ENCODE measurements at regions not wholly inside any gene's neighbourhood (a gene's known extent, or its start where the extent isn't known, plus 50 kb on each side); places are given as distances from the start of the nearest gene placed in this dataset.

GRCh38 chr11:112404112-112404511, 143.5 kb upstream of the PLET1 start:
- Histone ChIP-seq H3K4me2 (ENCODE audit: insufficient read depth in 1 of 2, low read depth in 2 of 2, low read length in 2 of 2) (no peak overlapping the region), H3K56ac (replicated peaks; ENCODE audit: insufficient read length, low read depth, low read length) (no peak overlapping the region), H3K18ac (ENCODE audit: extremely low read depth, low read length) (no peak overlapping the region), H3K9ac (replicated peaks in 1 of 4; ENCODE audit: extremely low read depth in 1 of 4, low read depth in 3 of 4, low read length in 3 of 4) (no peak overlapping the region), H2AK5ac (ENCODE audit: low read depth, low read length) (no peak overlapping the region), H3K79me1 (ENCODE audit: low read depth, low read length) (no peaks in the 10 kb centered on the region), H4K20me1 (replicated peaks in 1 of 2; ENCODE audit: control insufficient read depth in 1 of 2, insufficient read depth in 2 of 2, low read length in 2 of 2) (no peaks in the 10 kb centered on the region), H4K5ac (ENCODE audit: insufficient read length, low read depth, low read length) (no peak overlapping the region), H3K4ac (replicated peaks; ENCODE audit: insufficient read length, low read depth, low read length) (no peak overlapping the region), H2BK12ac (ENCODE audit: low read depth, low read length) (no peak overlapping the region), H3K4me3 (ENCODE audit: extremely low read depth in 1 of 4, insufficient read depth in 2 of 4, low read depth in 3 of 4, low read length in 4 of 4) (no peak overlapping the region), H3K14ac (ENCODE audit: insufficient read length) (no peak overlapping the region), H3K27ac (ENCODE audit: low read depth, low read length) (no peak overlapping the region), H3K9me3 (ENCODE audit: insufficient read depth in 2 of 2, low read depth in 1 of 2, low read length in 1 of 2) (no peaks in the 10 kb centered on the region), H4K8ac (ENCODE audit: extremely low read depth, insufficient read depth, low read length) (no peak overlapping the region), H3K36me3 (ENCODE audit: control insufficient read depth in 2 of 4, insufficient read depth in 4 of 4, low read length in 3 of 4) (no peaks in the 10 kb centered on the region), H2BK120ac (replicated peaks; ENCODE audit: low read depth, low read length) (no peak overlapping the region), H4K91ac (replicated peaks; ENCODE audit: insufficient read length, low read length) (no peak overlapping the region), H3K23me2 (ENCODE audit: low read depth, low read length) (peaks cover 3% of the 10 kb centered on the region; the same call in 1 of the 2 replicates), H3K27me3 (replicated peaks in 1 of 4; ENCODE audit: control insufficient read depth in 3 of 4, extremely low read depth in 1 of 4, insufficient read depth in 3 of 4, low read length in 3 of 4) (no peaks in the 10 kb centered on the region), H2AFZ (ENCODE audit: low read length) (no peak overlapping the region), H3K4me1 (replicated peaks in 1 of 4; ENCODE audit: control insufficient read depth in 3 of 4, insufficient read depth in 4 of 4, low read length in 3 of 4) (peaks cover 3 to 11% (median 9%) of the 10 kb centered on the region in 4 experiments; a peak in 5 of 7 replicates), H2BK20ac (ENCODE audit: low read length) (no peak overlapping the region), H3K23ac (ENCODE audit: insufficient read length) (no peak overlapping the region), H3K79me2 (ENCODE audit: control insufficient read depth in 1 of 2, insufficient read depth in 2 of 2, low read length in 2 of 2) (no peaks in the 10 kb centered on the region), H2BK15ac (ENCODE audit: low read length) (no peak overlapping the region), H2BK5ac (ENCODE audit: low read depth, low read length) (no peak overlapping the region)
- TF ChIP-seq GTF2F1 (IDR thresholded peaks at IDR 0.05; ENCODE audit: borderline replicate concordance, low read depth, low read length) = no peak
- FAIRE-seq (no peak), DNase-seq (ENCODE audit: low read depth in 1 of 2, low spot score in 2 of 2) (no peak)
- POLR2A ChIA-PET (ENCODE audit: partially characterized antibody) = no interaction called here
- CTCF ChIA-PET (ENCODE audit: partially characterized antibody) = interaction anchor here (1.1 kb wide), 1 partner anchor 119 kb away, joined by 3 read pairs; no protein-coding TSS in a partner anchor
- 58% methylated on average over 1 of the region's 1 CpG; no CpG with 5 or more reads in 1 of the 2 experiments for WGBS, 2 experiments (ENCODE audit: extremely low coverage in 1 of 2, insufficient coverage in 1 of 2, insufficient read length in 1 of 2, insufficient replicate concordance in 2 of 2, low coverage in 1 of 2, low lambda C conversion rate in 2 of 2, missing lambda C conversion rate in 1 of 2)

Measured in H1 (cell line).